ENCODE measurements at regions not wholly inside any gene's neighbourhood (a gene's known extent, or its start where the extent isn't known, plus 50 kb on each side); places are given as distances from the start of the nearest gene placed in this dataset.

DNA sequence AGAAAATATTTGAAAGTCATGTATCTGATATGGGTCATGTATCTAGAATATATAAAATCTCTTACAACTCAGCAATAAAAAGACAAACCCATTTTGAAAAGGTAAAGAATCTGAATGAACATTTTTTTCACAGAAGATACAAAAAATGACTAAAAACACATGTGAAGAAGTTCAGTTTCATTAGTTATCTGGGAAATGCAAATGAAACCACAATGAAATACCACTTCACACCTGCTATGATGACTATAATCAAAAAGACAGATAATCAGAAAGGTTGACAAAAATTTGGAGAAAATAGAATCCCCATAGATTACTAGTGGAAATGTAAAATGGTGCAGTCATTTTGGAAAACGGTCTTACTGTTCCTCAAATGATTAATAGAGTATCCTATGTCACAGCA is 631.0 kb downstream of the MRPL39 start:
- DNase-seq, result no peak

GRCh38 chr21:24969068-24969467 is 638.2 kb downstream of the MRPL39 start:
- DNase-seq, result no peak

GRCh38 chr21:24955275-24955961 is 651.9 kb downstream of the MRPL39 start:
- DNase-seq, result no peak

GRCh38 chr21:24948186-24948585 is 659.1 kb downstream of the MRPL39 start:
- no peak for DNase-seq

DNA sequence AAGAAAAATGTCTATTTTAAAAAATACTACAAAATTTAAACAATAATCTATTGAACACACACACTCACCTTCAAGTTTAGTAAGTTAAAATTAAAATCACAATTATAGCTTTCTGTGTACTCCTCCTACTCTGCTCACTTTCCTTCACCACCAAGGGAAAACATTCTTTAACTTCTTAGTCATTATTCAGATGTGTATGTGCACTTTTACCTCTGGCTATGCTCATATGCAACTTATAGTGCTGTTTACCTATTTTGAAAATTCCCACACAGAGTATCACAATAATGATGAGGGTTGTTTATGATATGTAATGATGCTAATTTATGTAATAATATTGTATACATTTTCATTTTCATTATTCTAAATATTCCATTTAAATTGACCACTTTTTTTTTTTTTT is 661.4 kb downstream of the MRPL39 start:
- DNase-seq, result no peak

- no peak for DNase-seq
Measured at GRCh38 chr21:24941316-24942185, 665.7 kb downstream of the MRPL39 start.

DNA sequence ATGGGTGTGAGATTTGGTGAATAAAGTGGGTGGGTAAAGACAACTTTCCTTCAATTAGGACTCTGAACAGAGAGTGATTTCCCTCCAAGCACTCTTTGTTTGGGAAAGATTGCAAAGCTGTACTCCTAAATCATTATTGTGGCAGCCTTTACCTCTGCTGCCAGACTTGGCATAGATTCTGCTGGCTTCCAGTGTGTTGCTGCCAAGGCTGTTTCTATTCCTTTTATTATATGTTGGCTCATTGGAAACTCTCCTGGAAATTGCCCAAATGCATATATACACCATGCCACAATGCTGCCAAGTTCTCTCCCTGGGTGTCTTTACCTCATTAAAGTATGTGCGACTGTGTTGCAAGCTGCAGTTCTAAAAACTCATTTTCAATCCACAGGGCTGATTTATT is 668.0 kb downstream of the MRPL39 start:
- DNase-seq, result no peak

DNA sequence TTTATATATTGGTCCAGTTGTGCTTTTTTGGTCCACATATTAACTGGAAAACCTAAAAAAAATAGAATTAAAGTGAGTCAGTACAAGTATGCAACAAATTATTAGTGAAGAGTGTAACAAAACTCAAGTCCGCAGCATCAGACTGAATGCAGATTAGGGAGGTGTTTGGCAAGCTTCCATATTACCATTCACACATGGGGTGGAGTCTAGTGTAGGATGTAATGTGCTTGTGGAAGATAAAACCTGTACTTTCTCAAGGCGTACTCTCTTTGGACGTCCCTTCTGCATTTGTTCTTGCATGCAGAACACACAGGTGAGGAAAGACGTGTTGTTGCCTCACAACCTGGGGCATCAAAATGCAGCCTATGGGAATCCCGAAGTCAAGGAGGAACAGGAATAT is 668.7 kb downstream of the MRPL39 start:
- DNase-seq, result no peak

- DNase-seq, result no peak
Measured at GRCh38 chr21:24935991-24936390, 671.3 kb downstream of the MRPL39 start.

DNA sequence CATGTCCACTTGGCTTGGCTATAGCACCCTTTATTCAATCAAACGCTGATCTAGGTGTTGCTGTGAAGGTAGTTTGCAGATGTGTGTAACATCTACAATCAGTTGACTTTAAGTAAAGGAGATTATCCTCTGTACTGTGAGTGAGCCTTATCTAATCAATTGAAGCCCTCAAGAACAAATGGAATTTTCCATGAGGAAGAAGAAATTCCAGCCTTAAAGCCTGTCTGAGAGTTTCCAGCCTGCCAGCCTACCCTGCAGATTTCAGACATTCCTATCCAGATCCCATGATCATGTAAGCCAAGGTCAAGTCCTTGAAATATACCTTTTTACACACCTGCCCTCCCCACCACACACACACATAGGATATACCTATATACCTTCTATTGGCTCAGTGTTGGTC is 696.7 kb downstream of the MRPL39 start:
- DNase-seq, result no peak

GRCh38 chr21:24903994-24904635 is 703.2 kb downstream of the MRPL39 start:
- no peak for DNase-seq

- no peak for DNase-seq
Measured at GRCh38 chr21:24899138-24899537, 708.1 kb downstream of the MRPL39 start.

GRCh38 chr21:24897883-24898282 is 709.4 kb downstream of the MRPL39 start:
- no peak for DNase-seq

- DNase-seq, result no peak
Measured at GRCh38 chr21:24896735-24897124, 710.6 kb downstream of the MRPL39 start.

DNA sequence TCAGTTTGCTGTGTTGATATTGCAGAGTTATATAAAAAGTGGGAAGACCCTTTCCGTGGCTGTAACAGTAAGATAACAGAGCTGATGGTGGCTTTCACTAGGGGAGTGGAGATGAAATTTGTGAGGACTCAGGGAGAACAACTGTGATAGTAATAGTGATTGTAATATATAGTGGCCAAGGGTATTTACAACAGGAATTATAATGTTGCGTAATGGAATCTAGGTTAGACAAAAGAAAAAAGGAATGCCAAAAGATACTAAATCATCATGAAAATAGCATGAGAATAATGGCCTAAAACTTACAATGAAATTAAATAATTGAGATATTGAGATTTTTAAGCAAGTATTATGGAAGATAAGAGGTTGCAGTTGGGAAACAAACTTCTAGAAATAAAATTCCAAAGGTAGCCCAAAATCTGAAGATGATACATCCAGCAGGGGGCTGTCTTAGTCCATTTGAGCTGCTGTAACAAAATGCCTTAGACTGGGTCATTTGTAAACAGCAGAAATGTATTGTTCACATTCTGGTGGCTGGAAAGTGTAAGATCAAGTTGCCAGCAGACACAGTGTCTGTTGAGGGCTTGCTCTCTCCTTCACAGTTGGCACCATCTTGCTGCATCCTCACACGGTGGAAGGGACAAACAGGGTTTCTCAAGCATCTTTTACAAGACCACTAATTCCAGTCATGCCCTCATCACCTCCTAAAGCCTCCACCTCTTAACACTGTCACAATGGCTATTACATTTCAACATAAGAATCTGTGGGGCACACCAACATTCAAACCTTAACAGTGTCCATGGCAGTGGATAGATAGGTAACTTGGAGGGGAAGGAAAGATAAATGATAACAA is 711.2 kb downstream of the MRPL39 start:
- DNase-seq, result no peak

DNA sequence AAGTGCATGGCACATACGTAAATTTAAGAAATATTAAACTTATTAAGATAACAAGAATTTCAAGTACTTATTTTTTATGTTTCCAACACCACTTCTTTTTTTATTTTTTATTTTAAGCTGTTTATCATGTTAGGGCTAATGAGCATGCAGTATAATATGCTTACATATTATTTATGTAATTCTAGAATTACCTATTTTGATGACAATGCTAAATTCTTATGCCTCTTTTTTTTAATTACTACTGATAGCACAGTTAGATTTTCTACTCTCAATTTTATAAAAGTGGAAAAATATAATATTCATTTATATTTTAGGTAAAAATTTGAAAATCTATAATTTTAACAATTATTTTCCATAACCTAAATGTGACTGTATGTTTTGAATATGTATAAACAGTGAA is 713.0 kb downstream of the MRPL39 start:
- no peak for DNase-seq

GRCh38 chr21:24890021-24890420 is 717.3 kb downstream of the MRPL39 start:
- no peak for DNase-seq

DNA sequence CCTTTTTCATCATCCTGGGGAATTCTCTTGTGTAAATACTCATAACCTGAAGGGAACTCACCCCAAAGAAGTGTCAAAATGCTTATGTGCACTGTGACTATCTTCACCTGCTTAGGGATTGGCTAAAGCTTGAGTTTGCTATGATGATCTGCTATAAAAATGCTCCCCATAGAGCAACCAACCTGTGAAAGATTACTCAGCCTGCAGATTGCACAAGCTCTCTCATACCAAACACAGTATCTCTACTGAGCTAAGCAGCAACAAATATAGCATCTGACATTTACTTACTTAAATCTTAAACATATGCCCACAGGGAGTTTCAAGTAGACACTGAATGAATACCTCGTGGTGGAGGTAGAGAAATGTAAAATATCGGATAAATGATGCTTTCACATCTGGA is 725.8 kb downstream of the MRPL39 start:
- DNase-seq, result no peak

DNA sequence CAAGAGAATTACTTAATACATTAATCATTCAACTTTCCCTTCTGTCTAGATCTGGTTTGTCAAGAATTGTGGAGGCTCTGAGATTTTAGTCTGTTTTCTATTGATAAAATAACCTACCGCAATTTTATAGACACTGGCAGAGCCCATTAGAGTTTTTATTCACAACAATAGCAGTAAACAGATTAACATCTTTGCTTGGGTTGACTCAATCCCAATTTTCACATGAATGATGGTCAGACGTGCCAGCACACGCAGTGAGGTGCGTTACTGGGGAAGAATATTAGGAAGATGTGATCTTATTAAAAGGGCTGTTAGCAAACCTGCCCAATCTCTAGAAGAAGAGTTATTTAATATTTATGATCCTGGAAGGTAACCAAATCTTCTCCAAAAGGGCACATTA is 736.6 kb downstream of the MRPL39 start:
- DNase-seq, result no peak

- no peak for DNase-seq
Measured at GRCh38 chr21:24869862-24870261, 737.4 kb downstream of the MRPL39 start.

DNA sequence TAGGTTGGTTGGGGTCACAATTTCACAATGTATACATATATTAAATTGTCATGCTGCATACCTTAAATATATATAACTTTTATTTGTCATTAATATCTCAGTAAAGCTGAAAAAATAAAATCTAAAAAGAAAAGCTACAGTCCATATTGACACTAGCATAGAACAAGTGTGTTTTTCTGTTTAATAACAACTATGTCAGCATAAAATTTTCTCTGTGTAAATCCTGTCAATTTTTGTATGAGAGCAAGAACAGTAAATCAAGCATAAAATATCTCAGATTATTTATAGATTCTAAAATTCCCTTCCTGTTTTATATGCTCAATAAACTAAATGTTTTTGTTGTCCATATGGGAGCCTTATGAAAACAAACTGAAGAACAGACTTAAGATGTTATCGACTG is 739.2 kb downstream of the MRPL39 start:
- no peak for DNase-seq

GRCh38 chr21:24861471-24861870 is 745.8 kb downstream of the MRPL39 start:
- no peak for DNase-seq

- no peak for DNase-seq
Measured at GRCh38 chr21:24856326-24856725, 751.0 kb downstream of the MRPL39 start.

Measured in CD4-positive, alpha-beta T cell treated with Interleukin-12 subunit alpha and Interleukin-12 subunit beta, for 1 hour (primary cell).